ENCODE measurements at regions not wholly inside any gene's neighbourhood (a gene's known extent, or its start where the extent isn't known, plus 50 kb on each side); places are given as distances from the start of the nearest gene placed in this dataset.
"Not testable (repeated sequence)": the region's sequence is repeated elsewhere in the genome, so short reads cannot be mapped to it uniquely, and the experiment has no call there.

- no peaks in the 10 kb centered on the region for H4K20me1 ChIP-seq (ENCODE audit: insufficient read depth, low read depth, low read length)
These were observed 159.1 kb downstream of the CCDC71L start for GRCh38 chr7:106501605-106502580.

GRCh38 chr7:106499897-106500296 is 161.1 kb downstream of the CCDC71L start:
- Histone ChIP-seq H2AFZ (ENCODE audit: low read length) (no peak overlapping the region), H3K79me2 (ENCODE audit: low read length) (no peaks in the 10 kb centered on the region), H4K20me1 (ENCODE audit: insufficient read depth, low read depth, low read length) (no peaks in the 10 kb centered on the region), H3K4me3 (ENCODE audit: low read length) (no peak overlapping the region), H3K36me3 (ENCODE audit: insufficient read depth, low read length) (no peaks in the 10 kb centered on the region), H3K9me2 (replicated peaks; ENCODE audit: insufficient read depth, low read length) (no peaks in the 10 kb centered on the region), H3K4me1 (ENCODE audit: low read length) (no peaks in the 10 kb centered on the region), H3K9ac (ENCODE audit: low read length) (no peak overlapping the region), H3K27ac (ENCODE audit: low read length) (no peak overlapping the region), H3K9me3 (ENCODE audit: low read length) (no peaks in the 10 kb centered on the region), H3K27me3 (ENCODE audit: low read length) (no peaks in the 10 kb centered on the region), H3K4me2 (ENCODE audit: low read depth, low read length, poor library complexity, severe bottlenecking) (no peak overlapping the region)
- no peak for DNase-seq

More at GRCh38 chr7:106501605-106502580, 159.1 kb downstream of the CCDC71L start:
- Histone ChIP-seq H3K27me3 (ENCODE audit: low read length) (no peaks in the 10 kb centered on the region), H2AFZ (ENCODE audit: low read length) (no peak overlapping the region), H3K9ac (ENCODE audit: low read length) (no peak overlapping the region), H3K9me3 (ENCODE audit: low read length) (no peaks in the 10 kb centered on the region), H3K4me1 (ENCODE audit: low read length) (no peaks in the 10 kb centered on the region), H3K9me2 (replicated peaks; ENCODE audit: insufficient read depth, low read length) (no peaks in the 10 kb centered on the region), H3K4me2 (ENCODE audit: low read depth, low read length, poor library complexity, severe bottlenecking) (no peak overlapping the region), H3K36me3 (ENCODE audit: insufficient read depth, low read length) (no peaks in the 10 kb centered on the region), H3K27ac (ENCODE audit: low read length) (no peak overlapping the region), H3K4me3 (ENCODE audit: low read length) (no peak overlapping the region), H3K79me2 (ENCODE audit: low read length) (no peaks in the 10 kb centered on the region)
- no peak for DNase-seq

- H3K4me1 ChIP-seq (ENCODE audit: low read length); H3K9ac ChIP-seq (ENCODE audit: low read length); H3K9me3 ChIP-seq (ENCODE audit: low read length); DNase-seq; H4K20me1 ChIP-seq (ENCODE audit: insufficient read depth, low read depth, low read length); H3K9me2 ChIP-seq (replicated peaks; ENCODE audit: insufficient read depth, low read length); H3K4me3 ChIP-seq (ENCODE audit: low read length); H3K27me3 ChIP-seq (ENCODE audit: low read length); H3K79me2 ChIP-seq (ENCODE audit: low read length); H3K4me2 ChIP-seq (ENCODE audit: low read depth, low read length, poor library complexity, severe bottlenecking); H3K27ac ChIP-seq (ENCODE audit: low read length); H3K36me3 ChIP-seq (ENCODE audit: insufficient read depth, low read length); H2AFZ ChIP-seq (ENCODE audit: low read length): not testable (repeated sequence)
These were observed 163.0 kb downstream of the CCDC71L start for GRCh38 chr7:106498005-106498404.

- Histone ChIP-seq H3K9me3 (ENCODE audit: low read length) (no peaks in the 10 kb centered on the region), H3K36me3 (ENCODE audit: insufficient read depth, low read length) (no peaks in the 10 kb centered on the region), H3K79me2 (ENCODE audit: low read length) (no peaks in the 10 kb centered on the region), H3K9me2 (replicated peaks; ENCODE audit: insufficient read depth, low read length) (no peaks in the 10 kb centered on the region), H3K4me1 (ENCODE audit: low read length) (no peaks in the 10 kb centered on the region), H3K9ac (ENCODE audit: low read length) (no peak overlapping the region), H3K4me3 (ENCODE audit: low read length) (no peak overlapping the region), H2AFZ (ENCODE audit: low read length) (no peak overlapping the region), H3K27me3 (ENCODE audit: low read length) (no peaks in the 10 kb centered on the region), H3K4me2 (ENCODE audit: low read depth, low read length, poor library complexity, severe bottlenecking) (no peak overlapping the region), H3K27ac (ENCODE audit: low read length) (no peak overlapping the region), H4K20me1 (ENCODE audit: insufficient read depth, low read depth, low read length) (no peaks in the 10 kb centered on the region)
- no peak for DNase-seq
These were observed 167.8 kb downstream of the CCDC71L start for GRCh38 chr7:106493041-106493731.

- no peak overlapping the region for H3K4me2 ChIP-seq (ENCODE audit: low read depth, low read length, poor library complexity, severe bottlenecking)
- H3K9ac ChIP-seq (ENCODE audit: low read length) = no peak overlapping the region
- H3K4me1 ChIP-seq (ENCODE audit: low read length) = no peaks in the 10 kb centered on the region
- H3K9me2 ChIP-seq (replicated peaks; ENCODE audit: insufficient read depth, low read length) = no peaks in the 10 kb centered on the region
- H3K4me3 ChIP-seq (ENCODE audit: low read length) = no peak overlapping the region
- H4K20me1 ChIP-seq (ENCODE audit: insufficient read depth, low read depth, low read length) = no peaks in the 10 kb centered on the region
- no peaks in the 10 kb centered on the region for H3K79me2 ChIP-seq (ENCODE audit: low read length)
- no peak for DNase-seq
- no peak overlapping the region for H2AFZ ChIP-seq (ENCODE audit: low read length)
- no peaks in the 10 kb centered on the region for H3K27me3 ChIP-seq (ENCODE audit: low read length)
- H3K27ac ChIP-seq (ENCODE audit: low read length) = no peak overlapping the region
- H3K9me3 ChIP-seq (ENCODE audit: low read length) = no peaks in the 10 kb centered on the region
- no peaks in the 10 kb centered on the region for H3K36me3 ChIP-seq (ENCODE audit: insufficient read depth, low read length)
These were observed 172.5 kb downstream of the CCDC71L start for GRCh38 chr7:106488465-106488864.

GRCh38 chr7:106487892-106488291 is 173.1 kb downstream of the CCDC71L start:
- H3K4me3 ChIP-seq (ENCODE audit: low read length) = no peak overlapping the region
- DNase-seq = no peak
- no peak overlapping the region for H3K9ac ChIP-seq (ENCODE audit: low read length)
- no peak overlapping the region for H3K4me2 ChIP-seq (ENCODE audit: low read depth, low read length, poor library complexity, severe bottlenecking)
- H3K79me2 ChIP-seq (ENCODE audit: low read length) = no peaks in the 10 kb centered on the region
- H3K9me2 ChIP-seq (replicated peaks; ENCODE audit: insufficient read depth, low read length) = no peaks in the 10 kb centered on the region
- no peaks in the 10 kb centered on the region for H3K4me1 ChIP-seq (ENCODE audit: low read length)
- no peaks in the 10 kb centered on the region for H3K27me3 ChIP-seq (ENCODE audit: low read length)
- H2AFZ ChIP-seq (ENCODE audit: low read length) = no peak overlapping the region
- no peak overlapping the region for H3K27ac ChIP-seq (ENCODE audit: low read length)
- H3K36me3 ChIP-seq (ENCODE audit: insufficient read depth, low read length) = no peaks in the 10 kb centered on the region
- no peaks in the 10 kb centered on the region for H4K20me1 ChIP-seq (ENCODE audit: insufficient read depth, low read depth, low read length)
- H3K9me3 ChIP-seq (ENCODE audit: low read length) = no peaks in the 10 kb centered on the region

- no peak overlapping the region for H3K27ac ChIP-seq (ENCODE audit: low read length)
- DNase-seq = no peak
- H3K9me2 ChIP-seq (replicated peaks; ENCODE audit: insufficient read depth, low read length) = no peaks in the 10 kb centered on the region
- no peaks in the 10 kb centered on the region for H3K9me3 ChIP-seq (ENCODE audit: low read length)
- H3K4me2 ChIP-seq (ENCODE audit: low read depth, low read length, poor library complexity, severe bottlenecking) = no peak overlapping the region
- H3K79me2 ChIP-seq (ENCODE audit: low read length) = no peaks in the 10 kb centered on the region
- no peaks in the 10 kb centered on the region for H3K4me1 ChIP-seq (ENCODE audit: low read length)
- no peaks in the 10 kb centered on the region for H4K20me1 ChIP-seq (ENCODE audit: insufficient read depth, low read depth, low read length)
- no peaks in the 10 kb centered on the region for H3K36me3 ChIP-seq (ENCODE audit: insufficient read depth, low read length)
- H3K9ac ChIP-seq (ENCODE audit: low read length) = no peak overlapping the region
- no peak overlapping the region for H3K4me3 ChIP-seq (ENCODE audit: low read length)
- H2AFZ ChIP-seq (ENCODE audit: low read length) = no peak overlapping the region
- H3K27me3 ChIP-seq (ENCODE audit: low read length) = no peaks in the 10 kb centered on the region
These were observed 174.6 kb downstream of the CCDC71L start for GRCh38 chr7:106486331-106486730.

GRCh38 chr7:106485919-106486318 is 175.0 kb downstream of the CCDC71L start:
- H3K79me2 ChIP-seq (ENCODE audit: low read length) = no peaks in the 10 kb centered on the region

More at GRCh38 chr7:106485919-106486318, 175.0 kb downstream of the CCDC71L start:
- Histone ChIP-seq H2AFZ (ENCODE audit: low read length) (no peak overlapping the region), H3K27me3 (ENCODE audit: low read length) (no peaks in the 10 kb centered on the region), H3K27ac (ENCODE audit: low read length) (no peak overlapping the region), H4K20me1 (ENCODE audit: insufficient read depth, low read depth, low read length) (no peaks in the 10 kb centered on the region), H3K4me1 (ENCODE audit: low read length) (no peaks in the 10 kb centered on the region), H3K36me3 (ENCODE audit: insufficient read depth, low read length) (no peaks in the 10 kb centered on the region), H3K9ac (ENCODE audit: low read length) (no peak overlapping the region), H3K4me3 (ENCODE audit: low read length) (no peak overlapping the region), H3K9me2 (replicated peaks; ENCODE audit: insufficient read depth, low read length) (no peaks in the 10 kb centered on the region), H3K9me3 (ENCODE audit: low read length) (no peaks in the 10 kb centered on the region), H3K4me2 (ENCODE audit: low read depth, low read length, poor library complexity, severe bottlenecking) (no peak overlapping the region)
- DNase-seq = no peak

Data from Karpas-422 (cell line).